Endothelial cell of umbilical vein (primary cell): ENCODE measurements at regions not wholly inside any gene's neighbourhood (a gene's known extent, or its start where the extent isn't known, plus 50 kb on each side); places are given as distances from the start of the nearest gene placed in this dataset.

Source experiments
- CTCF ChIP-seq, 2 donors: IDR thresholded peaks; 1 replicate in 1 of 2; 2 replicates in 1 of 2; pipeline ENCODE4 v1.5.1; 2011; ENCODE audit warnings: low read length in 2 of 2, mild to moderate bottlenecking in 2 of 2, moderate library complexity in 2 of 2, control low read depth in 1 of 2, inconsistent platforms in 1 of 2, low read depth in 1 of 2; ENCODE audit not compliant: insufficient read depth in 1 of 2; ENCODE audit errors: extremely low read depth in 1 of 2
- EZH2 ChIP-seq: IDR thresholded peaks from 2 replicates; pipeline ENCODE4 v1.6.1; 2012; ENCODE audit warnings: borderline replicate concordance, low read depth, mild to moderate bottlenecking, moderate library complexity, low read length, inconsistent platforms; ENCODE audit not compliant: severe bottlenecking
- POLR2A ChIP-seq: IDR thresholded peaks from 2 replicates; pipeline ENCODE4 v1.6.1; 2012; ENCODE audit warnings: low read depth, mild to moderate bottlenecking, control low read depth, low read length

DNA sequence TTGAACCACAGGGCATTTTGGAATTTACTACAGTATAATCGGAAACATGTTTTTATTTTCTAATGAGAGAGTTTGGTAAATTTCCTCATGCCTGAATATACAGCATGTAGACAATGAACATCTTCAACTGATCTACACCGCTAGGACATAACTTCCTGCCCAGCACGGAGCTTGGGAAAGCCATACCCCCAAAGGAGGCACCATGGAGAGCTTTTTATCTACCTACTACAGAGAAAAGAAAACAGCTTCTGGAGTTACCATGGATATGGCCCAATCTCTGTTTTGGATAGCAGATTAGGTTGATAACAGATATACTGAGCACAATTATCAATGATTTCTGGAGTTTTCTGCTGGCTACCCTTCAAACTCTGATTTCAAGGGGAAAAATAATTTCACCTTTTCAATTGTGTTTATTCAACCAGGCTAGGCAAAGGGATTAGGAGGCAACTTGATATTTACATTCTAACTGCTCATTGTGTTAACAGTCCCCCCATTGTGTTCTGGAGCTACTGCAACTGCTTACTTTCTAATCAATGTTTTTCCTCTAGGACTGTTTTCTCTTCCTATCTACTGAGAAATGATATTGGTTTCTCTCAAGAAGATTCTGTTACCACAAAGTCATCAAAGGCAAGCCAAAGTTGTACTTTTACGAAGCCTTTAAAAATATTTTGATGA lies 123.0 kb upstream of the ARHGAP28 start:
- TF ChIP-seq CTCF (IDR thresholded peaks at IDR 0.05; ENCODE audit: extremely low read depth in 1 of 2, insufficient read depth in 1 of 2, low read depth in 1 of 2, low read length in 2 of 2) (no peak), POLR2A (no peak), EZH2 (no peak)
